Memory B cell (primary cell): ENCODE measurements at regions not wholly inside any gene's neighbourhood (a gene's known extent, or its start where the extent isn't known, plus 50 kb on each side); places are given as distances from the start of the nearest gene placed in this dataset.

ENCODE experiments used
- ATAC-seq: fragments of 150-1000 bp; cut with Tn5 transposase; 2 replicates; pipeline ENCODE4 v1.10.0; 2021; ENCODE audit warnings: low read depth, mild to moderate bottlenecking, moderate library complexity
- DNase-seq, 2 donors: peaks; one replicate each; pipeline ENCODE4 v3.0.0; 2022; ENCODE audit warnings: low spot score in 2 of 2
- H3K27ac Mint-ChIP-seq: one replicate; pipeline ENCODE4 v1.8.0; 2022; ENCODE audit warnings: mild to moderate bottlenecking, moderate library complexity, mixed read lengths
- H3K27me3 Mint-ChIP-seq: one replicate; pipeline ENCODE4 v1.8.0; 2022; ENCODE audit warnings: mixed read lengths
- H3K36me3 Mint-ChIP-seq: one replicate; pipeline ENCODE4 v1.8.0; 2022; ENCODE audit warnings: mild to moderate bottlenecking, mixed read lengths
- H3K4me1 Mint-ChIP-seq: one replicate; pipeline ENCODE4 v1.8.0; 2022; ENCODE audit warnings: mixed read lengths
- H3K4me3 Mint-ChIP-seq: one replicate; pipeline ENCODE4 v1.8.0; 2022; ENCODE audit warnings: mild to moderate bottlenecking, moderate library complexity, mixed read lengths
- H3K9me3 Mint-ChIP-seq: one replicate; pipeline ENCODE4 v1.8.0; 2022; ENCODE audit warnings: mixed read lengths

- peaks cover 10% of the 10 kb centered on the region for H3K27me3 Mint-ChIP-seq
- H3K4me3 Mint-ChIP-seq: no peak overlapping the region
- ATAC-seq (no peak), DNase-seq (no peak)
- no peaks in the 10 kb centered on the region for H3K9me3 Mint-ChIP-seq
- H3K36me3 Mint-ChIP-seq: no peaks in the 10 kb centered on the region
- no peaks in the 10 kb centered on the region for H3K4me1 Mint-ChIP-seq
- H3K27ac Mint-ChIP-seq: no peak overlapping the region
Observed at GRCh38 chr16:77564791-77565390, 130.1 kb upstream of the ADAMTS18 start.

GRCh38 chr16:77569406-77569805, 134.6 kb upstream of the ADAMTS18 start:
- H3K27me3 Mint-ChIP-seq: peaks cover 3% of the 10 kb centered on the region
- ATAC-seq (no peak), DNase-seq (no peak)
- no peaks in the 10 kb centered on the region for H3K36me3 Mint-ChIP-seq
- no peaks in the 10 kb centered on the region for H3K9me3 Mint-ChIP-seq
- H3K4me1 Mint-ChIP-seq: no peaks in the 10 kb centered on the region
- no peak overlapping the region for H3K4me3 Mint-ChIP-seq
- no peak overlapping the region for H3K27ac Mint-ChIP-seq

- no peak overlapping the region for H3K4me3 Mint-ChIP-seq
- H3K27me3 Mint-ChIP-seq: peaks cover 1% of the 10 kb centered on the region
- no peak overlapping the region for H3K27ac Mint-ChIP-seq
- no peak for ATAC-seq
- no peaks in the 10 kb centered on the region for H3K4me1 Mint-ChIP-seq
- no peak for DNase-seq
- no peaks in the 10 kb centered on the region for H3K9me3 Mint-ChIP-seq
- H3K36me3 Mint-ChIP-seq: no peaks in the 10 kb centered on the region
Observed at GRCh38 chr16:77570574-77570973, 135.7 kb upstream of the ADAMTS18 start.

- H3K36me3 Mint-ChIP-seq: no peaks in the 10 kb centered on the region
- no peaks in the 10 kb centered on the region for H3K4me1 Mint-ChIP-seq
- peaks cover 1% of the 10 kb centered on the region for H3K27me3 Mint-ChIP-seq
- H3K27ac Mint-ChIP-seq: no peak overlapping the region
- no peak overlapping the region for H3K4me3 Mint-ChIP-seq
- ATAC-seq (no peak), DNase-seq (no peak)
- no peaks in the 10 kb centered on the region for H3K9me3 Mint-ChIP-seq
Observed at GRCh38 chr16:77571115-77571862, 136.5 kb upstream of the ADAMTS18 start.

- Mint-ChIP-seq H3K4me1 (no peaks in the 10 kb centered on the region), H3K36me3 (no peaks in the 10 kb centered on the region), H3K27me3 (no peaks in the 10 kb centered on the region), H3K27ac (no peak overlapping the region), H3K4me3 (no peak overlapping the region), H3K9me3 (no peaks in the 10 kb centered on the region)
- ATAC-seq (no peak), DNase-seq (no peak)
Observed at GRCh38 chr16:77574867-77575624, 140.2 kb upstream of the ADAMTS18 start.

- Mint-ChIP-seq H3K9me3 (no peaks in the 10 kb centered on the region), H3K36me3 (no peaks in the 10 kb centered on the region), H3K27ac (no peak overlapping the region), H3K27me3 (peaks cover 5% of the 10 kb centered on the region), H3K4me3 (no peak overlapping the region), H3K4me1 (no peaks in the 10 kb centered on the region)
- ATAC-seq: no peak
- no peak for DNase-seq
Observed at GRCh38 chr16:77579351-77579891, 142.9 kb upstream of the NUDT7 start.

- H3K27ac Mint-ChIP-seq: no peak overlapping the region
- H3K4me3 Mint-ChIP-seq: no peak overlapping the region
- no peaks in the 10 kb centered on the region for H3K4me1 Mint-ChIP-seq
- no peaks in the 10 kb centered on the region for H3K36me3 Mint-ChIP-seq
- peaks cover 7% of the 10 kb centered on the region for H3K27me3 Mint-ChIP-seq
- DNase-seq (no peak), ATAC-seq (no peak)
- H3K9me3 Mint-ChIP-seq: no peaks in the 10 kb centered on the region
Observed at GRCh38 chr16:77581706-77582105, 140.6 kb upstream of the NUDT7 start.

- DNase-seq: peak; percentile 14 to 19
- no peak for ATAC-seq
- peaks cover 11% of the 10 kb centered on the region for H3K27me3 Mint-ChIP-seq
- H3K9me3 Mint-ChIP-seq: no peaks in the 10 kb centered on the region
- no peaks in the 10 kb centered on the region for H3K36me3 Mint-ChIP-seq
- H3K4me3 Mint-ChIP-seq: no peak overlapping the region
- no peak overlapping the region for H3K27ac Mint-ChIP-seq
- no peaks in the 10 kb centered on the region for H3K4me1 Mint-ChIP-seq
Observed at GRCh38 chr16:77584205-77584859, 138.0 kb upstream of the NUDT7 start.

GRCh38 chr16:77585379-77586251, 136.7 kb upstream of the NUDT7 start:
- Mint-ChIP-seq H3K27me3 (peaks cover 11% of the 10 kb centered on the region), H3K4me1 (no peaks in the 10 kb centered on the region), H3K9me3 (no peaks in the 10 kb centered on the region), H3K4me3 (no peak overlapping the region), H3K27ac (no peak overlapping the region), H3K36me3 (no peaks in the 10 kb centered on the region)
- ATAC-seq (no peak), DNase-seq (no peak)

- ATAC-seq (no peak), DNase-seq (no peak)
- no peak overlapping the region for H3K27ac Mint-ChIP-seq
- H3K4me3 Mint-ChIP-seq: no peak overlapping the region
- H3K36me3 Mint-ChIP-seq: no peaks in the 10 kb centered on the region
- H3K4me1 Mint-ChIP-seq: no peaks in the 10 kb centered on the region
- no peaks in the 10 kb centered on the region for H3K9me3 Mint-ChIP-seq
- H3K27me3 Mint-ChIP-seq: peaks cover 7% of the 10 kb centered on the region
Observed at GRCh38 chr16:77588389-77588788, 133.9 kb upstream of the NUDT7 start.

- Mint-ChIP-seq H3K27ac (no peak overlapping the region), H3K27me3 (peaks cover 7% of the 10 kb centered on the region), H3K9me3 (no peaks in the 10 kb centered on the region), H3K4me1 (no peaks in the 10 kb centered on the region), H3K36me3 (no peaks in the 10 kb centered on the region), H3K4me3 (no peak overlapping the region)
- no peak for DNase-seq
- ATAC-seq: no peak
Observed at GRCh38 chr16:77589071-77589765, 133.1 kb upstream of the NUDT7 start.

- H3K27ac Mint-ChIP-seq: no peak overlapping the region
- DNase-seq (no peak), ATAC-seq (no peak)
- H3K9me3 Mint-ChIP-seq: no peaks in the 10 kb centered on the region
- no peaks in the 10 kb centered on the region for H3K36me3 Mint-ChIP-seq
- peaks cover 7% of the 10 kb centered on the region for H3K27me3 Mint-ChIP-seq
- H3K4me3 Mint-ChIP-seq: no peak overlapping the region
- H3K4me1 Mint-ChIP-seq: no peaks in the 10 kb centered on the region
Observed at GRCh38 chr16:77590707-77591106, 131.6 kb upstream of the NUDT7 start.

GRCh38 chr16:77591347-77591746, 131.0 kb upstream of the NUDT7 start:
- Mint-ChIP-seq H3K9me3 (no peaks in the 10 kb centered on the region), H3K4me1 (no peaks in the 10 kb centered on the region), H3K27ac (no peak overlapping the region), H3K27me3 (peaks cover 4% of the 10 kb centered on the region), H3K36me3 (no peaks in the 10 kb centered on the region), H3K4me3 (no peak overlapping the region)
- DNase-seq: no peak
- ATAC-seq: no peak
